HG03135 (cell line): ENCODE measurements at regions not wholly inside any gene's neighbourhood (a gene's known extent, or its start where the extent isn't known, plus 50 kb on each side); places are given as distances from the start of the nearest gene placed in this dataset.
"Not testable (repeated sequence)": the region's sequence is repeated elsewhere in the genome, so short reads cannot be mapped to it uniquely, and the experiment has no call there.

ENCODE experiments used
- ATAC-seq: cut with Tn5 transposase; IDR thresholded peaks from one replicate; pipeline ENCODE4 v1.9.1; 2021; ENCODE audit warnings: mild to moderate bottlenecking, moderate library complexity; ENCODE audit not compliant: unreplicated experiment

- no peak for ATAC-seq
These were observed 117.8 kb upstream of the ENPP6 start for GRCh38 chr4:184335520-184335919.

DNA sequence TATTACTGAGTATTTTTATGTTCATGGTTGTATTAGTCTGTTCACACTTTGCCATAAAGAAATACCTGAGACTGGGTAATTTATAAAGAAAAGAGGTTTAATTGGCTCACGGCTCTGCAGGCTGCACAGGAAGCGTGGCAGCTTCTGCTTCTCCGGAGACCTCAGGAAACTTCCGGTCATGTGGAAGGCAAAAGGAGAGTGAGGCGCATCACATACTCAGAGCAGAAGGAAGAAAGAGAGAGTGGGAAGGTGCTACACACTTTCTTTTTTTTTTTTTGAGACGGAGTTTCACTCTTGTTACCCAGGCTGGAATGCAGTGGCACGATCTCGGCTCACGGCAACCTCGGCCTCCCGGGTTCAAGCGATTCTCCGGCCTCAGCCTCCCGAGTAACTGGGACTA is 115.8 kb upstream of the ENPP6 start:
- ATAC-seq = not testable (repeated sequence)

DNA sequence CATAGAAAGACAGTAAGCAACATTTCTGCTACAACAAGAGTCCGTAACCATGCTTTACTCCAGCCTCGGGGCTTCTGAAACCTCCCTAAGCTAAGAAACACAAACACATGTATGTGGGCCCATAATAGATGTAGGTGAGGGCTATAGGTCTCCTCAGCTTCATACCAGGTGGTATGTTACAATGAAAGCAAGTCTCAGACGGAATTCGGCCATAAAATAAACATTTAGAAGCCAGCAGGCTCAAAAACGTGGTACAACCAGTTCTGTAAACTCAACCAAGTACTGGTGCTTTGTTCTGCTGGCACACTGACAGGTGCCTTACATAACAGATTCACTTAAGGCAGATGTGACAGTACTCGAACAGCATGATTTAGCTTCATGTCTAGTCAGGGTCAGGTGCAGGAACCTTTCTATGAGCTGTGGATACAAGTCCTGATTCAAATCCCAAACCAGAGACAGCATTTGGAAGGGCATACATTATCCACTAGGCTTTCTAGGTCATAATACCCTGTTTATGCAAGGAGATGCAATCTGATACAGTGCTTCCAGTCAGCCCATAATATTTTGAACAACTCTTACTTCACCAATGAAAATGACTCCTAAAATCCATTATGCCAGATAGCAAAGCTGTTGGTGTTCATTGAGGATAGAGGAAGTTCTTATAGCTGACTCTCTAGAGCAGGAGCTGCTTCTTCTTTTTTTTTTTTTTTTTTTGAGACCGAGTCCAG is 113.8 kb upstream of the ENPP6 start:
- ATAC-seq = no peak

DNA sequence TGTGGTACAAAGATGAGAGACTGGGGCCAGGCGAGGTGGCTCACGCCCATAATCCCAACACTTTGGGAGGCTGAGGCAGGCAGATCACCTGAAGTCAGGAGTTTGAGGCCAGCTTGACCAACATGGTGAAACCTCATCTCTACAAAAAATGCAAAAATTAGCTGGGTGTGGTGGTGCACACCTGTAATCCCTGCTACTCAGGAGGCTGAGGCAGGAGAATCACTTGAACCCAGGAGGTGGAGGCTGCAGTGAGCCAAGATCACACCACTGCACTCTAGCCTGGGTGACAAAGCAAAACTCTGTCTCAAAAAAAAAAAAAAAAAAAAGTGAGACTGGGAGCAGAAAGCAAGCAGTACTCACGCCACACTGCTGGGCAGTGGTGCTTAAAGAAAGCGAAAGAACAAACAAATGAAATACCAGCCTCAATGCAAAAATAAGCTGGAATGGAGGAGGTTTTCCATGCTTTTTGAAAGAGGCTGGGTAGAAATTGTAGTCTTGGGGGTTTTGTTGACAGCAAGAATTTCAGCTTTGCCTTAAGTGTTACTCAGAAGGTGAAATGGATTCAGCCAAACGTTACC is 112.9 kb upstream of the ENPP6 start:
- ATAC-seq = not testable (repeated sequence)

- ATAC-seq = peak; percentile 53
These were observed 112.2 kb upstream of the ENPP6 start for GRCh38 chr4:184329659-184330400.

GRCh38 chr4:184329235-184329634 is 111.6 kb upstream of the ENPP6 start:
- no peak for ATAC-seq

GRCh38 chr4:184328022-184328736 is 110.5 kb upstream of the ENPP6 start:
- peak; percentile 78 for ATAC-seq

DNA sequence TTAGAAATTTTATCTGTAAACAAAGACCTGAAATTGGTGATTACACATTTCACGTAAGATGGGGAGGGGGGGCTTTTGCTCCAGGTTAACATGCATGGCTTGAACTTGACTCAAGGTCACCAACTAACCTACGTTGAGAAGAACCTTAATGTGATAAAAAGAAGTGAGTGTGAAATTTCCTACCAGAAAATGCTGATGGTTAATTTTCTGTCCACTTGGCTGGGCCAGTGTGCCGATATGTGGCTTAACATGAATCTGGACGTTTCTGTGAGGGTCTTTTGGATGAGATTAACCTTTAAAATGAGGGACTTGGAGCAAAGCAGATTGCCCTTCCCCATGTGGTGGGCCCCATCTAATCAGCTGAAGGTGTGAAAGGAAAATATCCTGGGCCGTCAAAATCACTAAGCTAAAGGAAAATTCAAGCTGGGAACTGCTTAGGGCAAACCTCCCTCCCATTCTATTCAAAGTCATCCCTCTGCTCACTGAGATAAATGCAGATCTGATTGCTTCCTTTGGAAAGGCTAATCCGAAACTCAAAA is 107.3 kb upstream of the ENPP6 start:
- ATAC-seq = no peak

- no peak for ATAC-seq
These were observed 104.8 kb upstream of the ENPP6 start for GRCh38 chr4:184322328-184323025.

- ATAC-seq = no peak
These were observed 103.0 kb upstream of the ENPP6 start for GRCh38 chr4:184320631-184321030.

- no peak for ATAC-seq
These were observed 101.2 kb upstream of the ENPP6 start for GRCh38 chr4:184318852-184319251.

- ATAC-seq = no peak
These were observed 99.7 kb upstream of the ENPP6 start for GRCh38 chr4:184317234-184317918.

- ATAC-seq = no peak
These were observed 99.1 kb upstream of the ENPP6 start for GRCh38 chr4:184316821-184317220.

DNA sequence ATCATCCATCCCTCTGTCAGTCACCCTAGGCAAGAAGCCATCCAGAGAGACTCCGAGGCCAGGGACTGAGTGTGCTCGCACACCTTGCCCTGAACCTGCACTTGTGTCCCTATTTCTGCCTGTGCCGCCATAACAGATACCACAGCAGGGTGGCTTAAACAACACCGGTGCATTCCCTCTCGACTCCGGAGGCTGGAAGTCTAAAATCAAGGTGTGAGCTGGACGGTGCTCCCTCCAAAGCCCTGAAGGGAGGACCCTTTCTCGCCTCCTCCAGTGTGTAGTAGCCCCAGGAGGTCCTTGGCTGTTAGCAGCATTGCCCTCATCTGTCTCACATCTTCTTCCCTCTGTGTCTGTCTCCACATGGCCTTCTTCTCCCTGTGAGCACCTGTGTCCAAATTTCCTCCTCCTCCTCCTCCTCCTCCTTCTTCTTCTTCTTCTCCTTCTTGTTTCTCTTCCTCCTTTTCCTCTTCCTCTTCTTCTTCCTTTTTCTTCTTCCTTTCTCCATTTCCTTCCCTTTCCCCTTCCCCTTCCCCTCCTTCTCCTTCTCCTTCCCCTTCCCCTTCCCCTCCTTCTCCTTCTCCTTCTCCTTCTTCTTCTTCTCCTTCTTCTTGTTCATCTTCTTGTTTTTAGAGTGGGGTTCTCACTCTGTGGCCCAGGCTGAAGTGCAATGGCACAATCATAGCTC is 98.1 kb upstream of the ENPP6 start:
- no peak for ATAC-seq

GRCh38 chr4:184313702-184314659 is 96.3 kb upstream of the ENPP6 start:
- ATAC-seq = peak; percentile 68

DNA sequence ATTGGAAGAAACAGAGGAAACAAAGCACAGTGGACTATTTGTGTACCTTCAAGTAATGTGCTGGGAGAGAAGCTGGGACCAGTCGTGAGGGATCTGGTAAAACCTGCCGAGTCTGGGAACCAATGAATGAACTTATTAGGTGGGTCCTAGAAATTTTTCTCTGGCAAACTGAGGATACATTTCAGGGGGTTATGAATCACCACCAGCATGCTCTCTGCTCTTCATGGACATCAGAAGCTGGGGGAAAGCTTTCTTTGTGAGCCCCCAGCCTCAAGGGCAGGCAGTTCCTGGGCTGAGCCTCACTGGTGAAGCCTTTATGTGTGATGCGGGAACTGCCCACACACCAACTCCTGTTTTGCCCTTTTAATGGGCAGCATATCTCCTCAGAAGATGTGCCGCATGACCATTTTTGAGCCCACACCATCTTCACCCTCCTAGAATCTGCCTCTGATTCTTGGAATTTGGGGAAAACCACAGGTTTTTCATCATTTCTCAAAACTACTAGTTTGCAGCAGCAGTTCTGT is 95.4 kb upstream of the ENPP6 start:
- ATAC-seq = no peak

DNA sequence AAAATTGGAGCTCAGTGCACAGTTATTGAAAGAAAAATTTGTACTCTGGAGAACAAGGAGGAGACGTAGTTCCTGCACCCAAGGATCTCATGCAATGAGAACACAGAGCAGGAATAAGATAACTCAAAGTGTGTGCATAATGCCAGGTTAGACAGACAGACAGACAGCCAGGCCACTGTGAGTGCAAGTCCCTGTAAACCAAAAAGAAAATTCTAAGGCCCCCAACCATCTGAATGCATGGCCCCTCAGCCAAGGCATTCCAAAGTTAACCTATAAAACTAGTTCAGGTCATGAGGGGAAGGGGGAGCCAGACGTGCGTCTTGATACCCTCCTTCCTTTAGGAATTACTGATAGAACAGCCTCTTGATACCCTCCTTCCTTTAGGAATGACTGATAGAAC is 94.5 kb upstream of the ENPP6 start:
- ATAC-seq = no peak
